CD4-positive, alpha-beta T cell treated with Interleukin-17A for 4 hours (primary cell): ENCODE measurements at regions not wholly inside any gene's neighbourhood (a gene's known extent, or its start where the extent isn't known, plus 50 kb on each side); places are given as distances from the start of the nearest gene placed in this dataset.
"Not testable (repeated sequence)": the region's sequence is repeated elsewhere in the genome, so short reads cannot be mapped to it uniquely, and the experiment has no call there.

Source experiments
- DNase-seq: peaks from one replicate; pipeline ENCODE4 v3.0.0-alpha.2; 2020; ENCODE audit warnings: mixed read lengths

DNA sequence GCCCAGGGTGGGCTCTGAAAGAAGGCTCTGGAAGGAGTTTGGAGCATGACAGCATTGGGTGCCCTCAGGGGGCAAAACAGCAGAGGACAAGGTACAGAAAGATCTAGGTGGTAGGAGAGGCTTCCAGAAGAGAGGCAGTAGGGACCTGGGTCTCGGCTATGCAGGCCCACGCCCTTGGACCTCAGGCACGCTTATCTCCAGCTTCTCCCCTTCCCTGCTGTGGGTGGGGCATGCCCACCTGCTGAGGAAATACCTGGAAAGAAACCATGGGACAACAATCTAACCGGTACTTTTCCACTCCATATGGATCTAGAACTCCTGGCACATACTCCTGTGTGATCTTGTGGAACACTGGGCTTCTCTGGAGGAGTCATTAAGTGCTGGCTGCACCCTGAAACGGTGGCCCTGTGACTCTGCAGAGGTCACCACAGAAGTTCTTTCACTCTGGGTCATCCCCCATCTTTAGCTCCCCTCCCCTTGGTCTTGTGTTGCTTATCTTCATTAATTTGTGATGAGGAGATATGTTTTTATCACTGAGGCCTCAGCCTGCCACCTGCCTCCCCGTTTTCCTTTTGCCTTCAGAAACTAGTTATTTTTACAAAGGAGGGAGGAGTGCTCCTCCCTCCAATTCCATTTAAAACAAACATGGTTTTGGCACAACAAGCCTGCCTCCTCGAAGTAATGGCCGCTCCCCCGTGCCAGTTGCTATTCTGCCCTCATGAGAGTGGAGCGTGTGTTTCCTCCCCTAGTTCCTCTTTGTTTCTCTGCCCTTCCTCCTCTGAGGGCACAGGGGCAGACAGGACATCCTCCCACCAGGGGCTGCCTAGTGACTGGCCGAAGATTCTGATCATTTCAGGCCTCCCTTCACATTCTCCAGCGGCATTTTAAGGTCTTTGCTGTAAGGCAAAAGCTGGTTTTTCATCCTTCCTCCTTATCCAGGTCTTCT, 78.0 kb upstream of the ATP5PO start:
- no peak for DNase-seq

DNA sequence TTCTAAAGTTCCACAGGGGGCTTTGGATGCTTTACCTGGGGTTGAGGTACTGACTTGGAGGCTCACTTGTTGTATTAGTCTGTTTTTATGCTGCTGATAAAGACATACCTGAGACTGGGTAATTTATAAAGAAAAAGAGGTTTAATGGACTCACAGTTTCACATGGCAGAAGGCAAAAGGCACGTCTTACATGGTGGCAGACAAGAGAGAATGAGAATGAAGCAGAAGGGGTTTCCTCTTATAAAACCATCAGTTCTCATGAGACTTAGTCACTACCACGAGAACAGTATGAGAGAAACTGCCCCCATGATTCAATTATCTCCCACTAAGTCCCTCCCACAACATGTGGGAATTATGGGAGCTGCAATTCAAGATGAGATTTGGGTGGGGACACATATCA, 76.8 kb upstream of the ATP5PO start:
- not testable (repeated sequence) for DNase-seq

DNA sequence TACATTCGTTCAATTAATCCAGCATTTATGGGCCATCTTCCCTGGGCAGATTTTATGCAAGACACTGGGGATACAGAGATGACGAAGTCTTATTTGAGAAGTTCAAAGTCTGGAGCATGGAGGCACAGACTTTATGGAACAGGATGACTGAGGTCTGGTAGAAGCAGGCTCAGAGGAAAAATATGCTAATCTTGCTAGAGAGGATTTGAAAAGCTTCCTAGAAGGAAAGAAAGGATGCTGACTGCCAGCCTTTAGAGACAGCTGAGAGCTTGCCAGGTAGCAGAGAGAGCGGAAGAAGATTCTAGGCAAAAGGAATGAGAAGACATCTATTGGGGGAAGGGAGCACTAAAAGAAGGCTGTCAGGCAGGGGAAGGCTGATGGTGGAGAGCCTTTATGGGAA, 75.5 kb upstream of the ATP5PO start:
- DNase-seq, result no peak

DNA sequence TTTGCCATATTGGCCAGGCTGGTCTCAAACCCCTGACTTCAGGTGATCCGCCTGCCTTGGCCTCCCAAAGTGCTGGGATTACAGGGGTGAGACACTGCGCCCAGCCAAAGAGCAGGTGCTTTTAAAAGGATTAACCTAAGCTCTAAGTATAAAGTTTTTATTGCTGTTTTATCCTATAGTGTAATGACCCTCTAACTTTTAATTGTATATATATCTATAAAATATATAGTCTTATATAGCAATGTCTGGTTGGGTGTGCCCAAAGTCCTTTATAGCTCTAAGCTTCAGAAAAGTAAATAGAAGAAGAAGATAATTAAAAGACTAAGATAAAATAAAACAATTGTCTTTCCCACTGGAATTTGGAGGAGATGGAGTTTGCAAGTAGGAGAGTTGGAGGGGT, 73.8 kb upstream of the ATP5PO start:
- no peak for DNase-seq

DNA sequence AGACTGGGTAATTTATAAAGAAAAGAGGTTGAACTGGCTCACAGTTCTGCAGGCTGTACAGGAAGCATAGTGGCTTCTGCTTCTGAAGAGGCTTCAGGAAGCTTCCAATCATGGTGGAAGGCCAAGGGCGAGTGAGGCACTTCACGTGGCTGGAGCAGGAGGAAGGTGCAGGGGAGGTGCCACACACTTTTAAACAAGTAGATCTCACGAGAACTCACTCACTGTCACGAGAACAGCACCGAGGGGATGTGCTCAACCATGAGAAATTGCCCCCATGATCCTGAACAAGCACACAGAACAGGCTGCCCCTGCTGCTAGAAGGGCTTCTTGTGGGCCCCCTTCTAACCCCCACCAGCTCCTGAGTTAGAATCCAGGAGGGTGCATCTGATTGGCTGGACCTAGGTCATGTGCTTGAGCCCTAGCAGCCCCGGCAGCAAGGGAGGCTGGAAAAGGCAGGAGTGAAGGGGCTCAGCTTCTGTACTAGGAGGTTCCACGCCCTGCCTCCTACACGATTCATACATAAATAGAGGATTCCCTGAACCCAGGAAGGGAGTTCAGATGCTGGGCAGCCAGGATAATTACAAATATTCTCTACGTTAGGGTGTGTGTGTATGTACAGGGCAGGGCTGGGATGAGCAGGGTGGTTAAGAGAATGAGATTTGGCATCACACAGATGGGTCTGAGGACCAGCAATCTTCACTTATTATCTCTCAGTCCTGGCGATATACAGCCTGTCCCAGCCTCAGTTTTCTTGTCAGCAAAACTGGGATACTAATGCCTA, 72.8 kb upstream of the ATP5PO start:
- no peak for DNase-seq

DNA sequence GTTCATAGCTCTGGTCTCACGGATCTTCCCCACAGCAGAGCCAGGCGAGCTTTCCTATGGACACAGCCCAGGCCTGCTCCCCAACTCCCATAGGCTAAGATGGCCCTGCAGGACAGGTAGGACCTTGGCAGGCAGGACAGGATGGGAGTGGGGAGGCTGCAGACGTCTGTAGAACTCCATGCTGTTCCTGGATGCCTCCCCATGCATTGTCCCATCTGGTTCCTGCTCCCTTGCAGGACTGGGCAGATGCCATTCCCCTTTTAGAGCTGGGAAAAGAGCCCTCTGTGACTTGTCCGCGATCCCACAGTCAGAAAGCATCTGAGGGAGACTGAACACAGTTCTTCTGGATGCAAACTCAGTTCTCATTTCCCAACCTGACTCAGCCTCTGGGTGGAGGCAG, 71.9 kb upstream of the ATP5PO start:
- DNase-seq, result no peak

DNA sequence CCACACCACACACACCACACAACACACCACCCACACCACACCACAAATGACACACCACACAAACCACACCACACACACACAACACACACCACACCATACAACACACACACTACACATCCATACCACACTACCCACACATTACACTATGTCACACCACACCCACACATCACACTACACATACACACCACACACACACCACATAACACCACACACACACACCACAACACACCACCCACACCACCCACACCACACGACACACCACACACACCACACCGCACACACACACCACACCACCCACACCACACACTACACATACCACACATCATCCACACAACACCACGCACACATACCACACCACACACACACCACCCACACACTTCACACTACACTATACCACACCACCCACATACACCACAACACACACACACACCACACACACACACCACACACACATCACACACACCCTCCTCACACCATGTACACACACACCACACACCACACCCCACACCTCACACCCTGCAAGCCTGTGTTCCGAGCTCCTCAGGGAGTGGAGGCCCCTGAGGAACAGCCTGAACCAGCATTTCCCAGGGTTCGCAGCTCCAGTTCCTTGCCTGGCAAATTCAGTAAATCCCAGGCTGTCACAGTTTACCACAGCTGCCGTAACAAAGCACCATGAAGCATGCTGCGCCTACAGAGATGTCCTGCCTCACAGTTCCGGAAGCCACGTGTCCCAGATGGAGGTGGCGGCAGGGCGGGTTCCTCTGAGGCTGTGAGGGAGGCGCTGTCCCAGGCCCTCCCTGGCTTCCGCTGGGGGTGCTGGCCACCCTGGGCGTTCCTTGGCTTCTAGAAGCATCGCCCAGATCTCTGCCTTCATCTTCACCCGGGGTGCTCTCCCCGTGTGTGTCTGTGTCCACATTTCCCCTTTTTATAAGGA, 69.8 kb upstream of the ATP5PO start:
- DNase-seq, result no peak

DNA sequence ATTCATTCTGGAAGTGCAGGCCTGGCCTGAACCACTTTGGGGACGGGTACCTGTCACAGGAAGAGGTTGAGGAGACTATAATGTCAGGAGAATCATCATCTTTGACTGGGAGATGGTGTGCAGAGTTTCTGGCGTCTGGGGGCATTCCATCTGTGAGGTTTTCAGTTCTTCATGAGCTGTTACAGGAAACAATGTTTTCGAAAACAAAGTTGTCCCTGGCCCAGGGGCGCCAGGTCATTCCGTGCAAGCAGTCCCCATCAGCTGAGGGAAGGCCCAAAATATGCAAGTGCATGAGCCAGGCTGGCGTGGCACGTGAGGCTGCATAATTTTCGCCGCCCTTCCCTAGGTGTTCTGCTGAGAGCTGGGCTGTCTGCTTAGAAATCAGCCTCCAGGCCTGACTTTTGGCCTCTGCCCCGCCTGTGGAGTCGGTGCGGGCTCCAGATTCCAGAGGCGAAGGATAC, 68.4 kb upstream of the ATP5PO start:
- no peak for DNase-seq

DNA sequence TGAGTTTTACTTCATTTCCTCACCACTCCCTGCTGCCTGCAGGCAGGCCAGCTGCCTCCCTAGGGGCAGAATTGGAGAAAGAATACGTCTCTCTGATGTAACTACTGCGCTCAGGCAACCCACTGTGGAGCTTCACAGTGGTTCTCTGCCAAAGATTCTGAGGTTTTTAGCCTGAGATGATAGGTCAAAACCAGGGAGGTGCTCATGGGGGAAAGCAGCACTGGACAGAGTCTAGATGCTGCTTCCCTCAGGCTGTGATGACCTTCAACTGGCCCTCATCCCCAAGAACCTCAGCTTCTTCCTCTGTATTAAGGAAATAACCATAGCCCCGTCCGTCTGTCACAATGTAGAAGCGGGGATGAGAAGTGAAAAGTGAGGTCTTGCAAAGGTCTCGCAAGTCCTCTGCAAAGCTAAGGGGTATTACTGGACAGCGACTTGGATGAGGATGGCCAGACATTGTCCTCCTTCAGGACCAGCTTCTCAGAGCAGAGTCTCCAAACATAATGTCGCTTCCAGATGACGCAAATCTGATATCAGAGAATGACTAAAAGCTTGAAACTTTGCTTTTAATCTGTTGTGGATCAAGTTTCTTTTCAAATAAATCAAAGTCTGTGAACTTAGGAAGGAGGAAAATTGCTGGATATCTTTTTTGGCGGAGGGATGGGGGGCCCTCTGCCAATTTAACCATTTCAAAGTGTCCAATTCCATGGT, 65.9 kb upstream of the ATP5PO start:
- no peak for DNase-seq

DNA sequence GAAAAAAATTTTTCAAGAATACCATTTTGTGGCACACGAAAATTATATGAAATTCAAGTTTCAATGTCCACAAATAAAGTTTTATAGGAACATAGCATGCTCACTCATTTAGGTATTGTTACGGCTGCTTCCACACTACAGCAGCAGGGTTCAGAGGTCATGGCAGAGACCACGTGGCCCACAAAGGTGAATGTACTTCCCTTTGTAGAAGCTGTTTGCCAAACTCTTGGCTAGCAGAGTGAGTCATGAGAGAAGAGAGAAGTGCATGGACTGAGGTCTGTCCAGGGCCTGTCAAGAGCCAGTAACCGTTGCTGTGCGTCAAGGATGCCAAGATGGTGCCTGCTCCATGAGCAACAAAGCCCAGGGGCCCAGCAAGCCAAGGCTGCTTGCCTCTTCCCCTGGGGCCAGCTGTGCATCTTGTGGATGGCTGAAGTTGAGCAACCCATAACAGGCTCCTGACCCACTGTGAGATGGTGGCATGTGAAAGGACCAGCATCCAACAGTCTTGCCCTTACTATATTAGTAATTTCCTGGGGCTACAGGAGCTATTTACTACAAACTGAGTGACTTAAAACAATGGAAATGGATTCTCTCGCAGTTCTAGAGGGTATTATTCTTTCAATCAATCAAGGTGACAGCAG, 64.8 kb upstream of the ATP5PO start:
- DNase-seq, result no peak

DNA sequence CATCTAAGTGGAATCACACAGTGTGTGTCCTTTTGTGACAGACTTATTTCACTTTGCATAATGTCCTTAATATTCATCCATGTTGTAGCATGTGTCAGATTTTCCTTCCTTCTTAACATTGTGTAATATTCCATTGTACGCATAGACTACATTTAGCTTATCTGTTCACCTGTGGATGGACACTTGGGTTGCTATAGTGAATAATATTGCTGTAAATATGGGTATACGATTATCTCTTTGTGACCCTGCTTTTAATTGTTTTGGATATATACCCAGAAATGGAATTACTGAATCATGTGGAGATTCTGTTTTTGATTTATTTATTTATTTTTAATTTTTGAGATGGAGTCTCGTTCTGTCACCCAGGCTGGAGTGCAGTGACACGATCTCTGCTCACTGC, 63.0 kb upstream of the ATP5PO start:
- DNase-seq, result no peak

DNA sequence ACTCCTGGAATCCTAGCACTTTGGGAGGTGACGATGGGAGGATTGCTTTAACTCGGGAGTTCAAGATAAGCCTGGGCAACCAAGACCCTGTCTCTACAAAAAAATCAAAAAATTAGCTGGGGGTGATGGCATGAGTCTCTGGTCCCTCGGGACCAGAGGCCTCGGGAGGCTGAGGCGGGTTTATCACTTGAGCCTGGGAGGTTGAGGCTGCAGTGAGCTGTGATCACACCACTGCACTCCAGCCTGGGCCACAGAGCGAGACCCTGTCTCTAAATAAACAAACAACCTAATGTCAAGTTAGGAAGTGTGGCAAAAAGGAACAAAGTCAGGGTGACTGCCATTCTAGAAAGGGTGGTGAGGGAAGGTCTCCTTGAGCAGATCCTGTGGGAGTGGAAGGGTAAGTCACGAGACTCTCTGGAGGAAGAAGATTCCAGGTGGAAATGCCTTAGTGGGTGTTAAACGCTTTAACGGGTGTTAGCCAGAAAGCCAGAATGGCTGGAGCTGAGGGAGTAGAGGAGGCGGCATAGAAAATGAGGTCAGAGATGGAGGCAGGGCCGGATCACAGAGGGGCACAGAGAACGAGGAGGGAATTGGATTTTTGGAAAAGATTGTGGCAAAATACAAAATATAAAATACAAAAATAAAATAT, 62.2 kb upstream of the ATP5PO start:
- DNase-seq, result no peak

DNA sequence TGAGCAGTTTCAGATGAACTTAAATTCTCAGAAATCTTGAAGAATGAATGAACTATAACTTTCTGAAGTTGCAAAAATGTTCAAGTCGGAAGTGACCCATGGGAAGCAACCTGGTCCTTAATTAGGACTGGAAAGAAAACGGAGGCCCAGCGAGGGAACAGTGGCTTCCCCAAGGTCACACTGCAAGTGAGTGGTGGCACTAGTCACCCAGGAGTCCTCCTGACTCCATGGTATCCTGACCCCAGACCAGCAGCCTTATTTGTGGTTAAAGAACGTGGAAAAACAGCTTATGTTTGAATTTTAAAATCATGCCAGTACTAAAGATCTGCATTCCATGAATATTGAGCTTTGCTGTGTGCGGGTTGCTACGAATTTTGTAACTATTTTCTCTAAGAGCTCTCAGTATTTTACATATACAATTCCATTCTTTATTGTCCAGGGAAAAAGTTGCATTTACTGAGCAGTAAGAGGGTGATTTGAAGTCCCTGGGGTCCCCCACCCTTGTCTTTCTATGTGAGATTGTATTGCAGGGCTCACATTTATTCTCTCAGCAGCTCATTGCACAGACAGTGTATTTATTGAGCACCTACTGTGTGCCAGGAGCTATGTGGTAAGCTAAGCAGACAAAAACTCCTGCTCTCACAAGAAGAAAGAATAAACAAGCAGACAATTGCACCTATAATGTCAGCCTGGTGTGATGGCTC, 61.6 kb upstream of the ATP5PO start:
- DNase-seq, result no peak

DNA sequence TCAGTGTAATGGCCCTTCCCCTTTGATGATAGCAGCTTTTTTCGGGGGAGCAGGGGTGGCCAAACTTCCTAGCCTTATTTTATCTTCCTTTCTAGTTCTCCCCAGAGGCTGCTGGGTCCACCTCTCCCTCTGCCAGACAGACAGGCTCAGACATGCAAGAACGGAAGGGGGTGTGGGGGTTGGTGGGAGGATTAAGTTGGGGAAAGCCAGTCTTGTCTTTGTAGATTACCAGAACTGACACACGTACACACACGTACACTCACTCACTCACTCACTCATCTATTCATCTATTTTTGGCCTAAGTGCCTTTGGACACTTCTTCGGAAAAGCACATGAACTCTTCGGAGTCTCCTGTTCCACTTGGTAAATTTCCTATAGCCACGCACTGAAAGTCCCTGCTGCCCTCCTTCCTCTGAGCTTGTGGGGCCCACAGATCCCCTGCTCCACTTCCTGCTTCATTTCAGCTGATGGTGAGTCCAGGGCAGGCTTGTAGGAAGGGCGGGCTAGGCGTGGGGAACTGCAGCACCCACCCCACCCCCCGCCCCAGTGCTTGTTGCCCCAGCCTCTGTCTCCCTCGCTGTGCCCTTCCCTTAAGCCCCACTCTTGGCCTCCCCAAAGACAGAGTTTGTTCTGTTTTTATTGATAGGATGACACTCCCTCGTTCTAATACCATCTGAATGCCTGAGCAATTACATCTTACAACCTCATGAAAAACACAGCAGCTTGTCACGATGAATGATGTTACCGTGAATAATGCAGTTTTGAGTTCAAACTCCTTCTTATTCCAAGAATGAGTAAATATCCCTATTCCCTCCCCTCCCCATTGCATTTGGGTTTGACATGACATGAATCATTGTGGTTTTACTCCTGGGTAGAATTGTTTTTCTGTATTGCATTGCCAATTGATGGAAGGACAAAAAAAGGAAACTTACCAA, 60.7 kb upstream of the ATP5PO start:
- DNase-seq, result peak; percentile 77

DNA sequence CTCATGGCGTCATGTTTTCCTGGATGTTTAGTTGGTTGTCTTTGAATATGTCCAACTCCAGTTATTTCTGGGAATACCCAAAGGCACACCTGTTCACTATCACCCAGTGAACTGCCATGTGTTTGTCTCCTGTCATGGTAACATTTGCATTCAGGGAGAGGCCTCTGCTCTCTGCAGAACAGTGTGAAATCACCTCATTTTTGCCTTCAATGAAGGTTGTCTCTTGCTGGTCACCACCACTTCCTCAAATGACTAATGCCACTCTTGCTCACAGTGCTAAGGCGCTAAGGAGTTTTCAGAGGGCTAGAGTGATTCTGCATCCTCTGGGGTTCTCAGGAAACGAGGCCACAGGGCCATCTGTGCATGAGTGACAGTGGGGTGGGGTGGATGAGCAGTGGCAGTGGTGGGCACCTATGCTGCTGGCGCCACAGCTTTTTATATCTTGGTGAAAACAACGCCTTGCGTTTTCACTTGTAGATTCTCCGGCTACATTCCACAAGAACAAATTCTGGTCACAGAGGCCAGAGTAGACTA, 60.0 kb upstream of the ATP5PO start:
- DNase-seq, result peak; percentile 72

DNA sequence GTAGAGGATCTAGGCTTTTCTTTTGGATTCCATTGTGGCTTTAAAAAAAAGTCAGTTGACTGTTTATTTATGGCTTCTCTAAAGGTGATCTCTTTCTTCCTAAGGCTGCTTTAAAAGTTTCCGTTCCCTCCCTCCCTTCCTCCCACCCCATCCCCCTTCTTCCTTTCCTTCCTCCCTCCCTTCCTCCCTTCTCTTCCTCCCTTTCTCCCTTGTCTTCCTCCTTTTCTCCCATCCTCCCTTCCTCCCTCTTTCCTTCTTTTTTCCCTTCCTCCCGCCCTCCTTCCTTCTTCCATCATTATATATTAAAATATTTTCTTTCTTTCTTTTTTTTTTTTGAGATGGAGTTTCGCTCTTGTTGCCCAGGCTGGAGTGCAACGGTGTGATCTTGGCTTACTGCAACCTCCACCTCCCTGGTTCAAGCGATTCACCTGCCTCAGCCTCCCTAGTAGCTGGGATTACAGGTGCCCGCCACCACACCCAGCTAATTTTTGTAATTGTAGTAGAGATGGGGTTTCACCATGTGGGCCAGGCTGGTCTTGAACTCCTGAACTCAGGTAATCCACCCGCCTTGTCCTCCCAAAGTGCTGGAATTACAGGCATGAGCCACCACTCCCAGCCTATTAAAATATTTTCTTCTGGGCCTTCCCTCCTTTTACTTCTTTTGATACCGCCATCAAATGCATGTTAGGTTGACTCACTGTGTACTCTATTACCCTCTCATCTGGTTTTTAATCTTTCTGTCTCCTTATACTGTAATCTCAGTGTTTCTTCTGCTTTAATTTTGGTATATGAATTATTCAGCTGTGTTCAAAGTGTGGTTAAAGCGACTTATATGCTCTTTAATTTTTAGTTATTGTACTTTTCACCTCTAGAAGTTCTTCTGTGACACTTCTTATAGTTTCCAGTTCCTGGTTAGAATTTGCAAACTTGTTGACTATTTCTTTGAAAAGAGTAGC, 59.2 kb upstream of the ATP5PO start:
- no peak for DNase-seq

DNA sequence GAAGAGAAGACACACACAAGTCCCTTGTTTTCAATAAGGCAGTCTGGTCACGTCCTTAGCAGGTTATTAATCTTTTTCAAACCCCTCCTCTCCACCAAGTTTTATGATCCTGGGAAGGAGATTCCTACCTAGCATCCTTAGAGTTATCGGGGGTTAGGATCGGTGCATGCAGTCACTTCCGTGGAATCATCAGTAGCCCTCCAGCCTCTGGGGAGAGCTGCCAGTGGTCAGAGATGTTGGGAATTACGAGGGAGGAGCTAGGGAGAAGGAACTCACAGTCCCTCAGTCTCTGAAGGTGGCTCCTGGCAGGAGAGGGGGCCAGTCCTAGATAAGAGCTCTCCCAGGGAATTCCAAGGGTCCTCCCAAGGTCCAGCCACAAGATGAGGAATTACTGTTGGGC, 57.7 kb upstream of the ATP5PO start:
- DNase-seq, result no peak

DNA sequence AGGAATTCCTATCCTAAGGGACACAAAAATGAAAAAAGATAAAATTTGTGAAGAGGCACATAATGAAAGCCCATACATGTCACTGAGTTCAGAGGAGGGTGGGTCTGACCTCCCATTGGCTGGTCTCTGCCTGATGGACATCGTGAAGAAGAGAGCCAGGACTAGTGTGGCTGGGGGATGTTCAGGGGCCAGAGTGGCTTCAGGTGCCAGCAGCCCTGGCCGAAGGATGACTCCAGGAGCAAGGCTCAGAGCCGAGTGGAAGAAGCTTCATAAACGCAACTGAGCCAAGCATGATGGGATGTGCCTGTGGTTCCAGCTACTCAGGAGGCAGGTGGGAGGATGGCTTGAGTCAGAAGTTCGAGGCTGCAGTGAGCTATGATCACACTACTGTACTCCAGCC, 56.9 kb upstream of the ATP5PO start:
- no peak for DNase-seq
